CD14-positive monocyte (primary cell): ENCODE measurements at regions not wholly inside any gene's neighbourhood (a gene's known extent, or its start where the extent isn't known, plus 50 kb on each side); places are given as distances from the start of the nearest gene placed in this dataset.

ENCODE experiments used
- DNase-seq, 3 donors: peaks; one replicate each; pipeline ENCODE4 v3.0.0-alpha.2; 2011 to 2022
- H2AFZ ChIP-seq: 2 replicates; pipeline ENCODE4 v1.6.0; 2012; ENCODE audit warnings: mild to moderate bottlenecking, low read depth, low read length, inconsistent platforms; ENCODE audit not compliant: insufficient read depth, poor library complexity, severe bottlenecking
- H3K27ac ChIP-seq, 2 donors: 1 replicate in 1 of 2; 2 replicates in 1 of 2; pipeline ENCODE4 v1.5.1; 2012 to 2013; ENCODE audit warnings: low read length in 2 of 2, control low read depth in 1 of 2, inconsistent platforms in 1 of 2, low read depth in 1 of 2, mild to moderate bottlenecking in 1 of 2
- H3K27me3 ChIP-seq, 2 donors: one replicate each; pipeline versions ENCODE4 v1.6.0 to v1.6.1; 2011 to 2013; ENCODE audit warnings: low read length in 2 of 2; ENCODE audit not compliant: control insufficient read depth in 2 of 2, insufficient read depth in 2 of 2
- H3K36me3 ChIP-seq, 2 donors: replicated peaks in 1 of 2; 1 replicate in 1 of 2; 2 replicates in 1 of 2; pipeline versions ENCODE4 v1.5.1 to v1.6.1; 2012 to 2013; ENCODE audit warnings: low read length in 2 of 2, control low read depth in 1 of 2, inconsistent platforms in 1 of 2, mild to moderate bottlenecking in 1 of 2; ENCODE audit not compliant: insufficient read depth in 2 of 2, control insufficient read depth in 1 of 2
- H3K4me1 ChIP-seq, 2 donors: 1 replicate in 1 of 2; 2 replicates in 1 of 2; pipeline versions ENCODE4 v1.5.1 to v1.6.1; 2012 to 2013; ENCODE audit warnings: low read length in 2 of 2, control low read depth in 1 of 2, inconsistent platforms in 1 of 2, mild to moderate bottlenecking in 1 of 2, moderate library complexity in 1 of 2; ENCODE audit not compliant: insufficient read depth in 2 of 2, control insufficient read depth in 1 of 2
- H3K4me2 ChIP-seq: replicated peaks from 2 replicates; pipeline ENCODE3; 2012; ENCODE audit warnings: low read length, moderate library complexity, mild to moderate bottlenecking; ENCODE audit not compliant: poor library complexity, severe bottlenecking; ENCODE audit errors: extremely low read depth
- H3K4me3 ChIP-seq, 3 experiments: fragments of 200-600 bp in 1 of 3; sonication (generic) in 1 of 3; replicated peaks in 1 of 3; 1 replicate in 2 of 3; 2 replicates in 1 of 3; pipeline ENCODE4 v1.5.1; 2011 to 2013; ENCODE audit warnings: low read length in 3 of 3, mild to moderate bottlenecking in 3 of 3, control low read depth in 2 of 3, low read depth in 2 of 3, inconsistent platforms in 1 of 3, moderate library complexity in 1 of 3
- H3K79me2 ChIP-seq: 2 replicates; pipeline ENCODE4 v1.6.0; 2012; ENCODE audit warnings: mild to moderate bottlenecking, control low read depth, inconsistent platforms, low read length, moderate library complexity; ENCODE audit not compliant: insufficient read depth
- H3K9ac ChIP-seq: 2 replicates; pipeline ENCODE4 v1.6.0; 2017; ENCODE audit warnings: low read length, mild to moderate bottlenecking; ENCODE audit not compliant: insufficient read depth, poor library complexity, severe bottlenecking
- H3K9me3 ChIP-seq, 2 donors: replicated peaks in 1 of 2; 1 replicate in 1 of 2; 2 replicates in 1 of 2; pipeline versions ENCODE4 v1.5.1 to v1.6.1; 2012 to 2013; ENCODE audit warnings: low read length in 2 of 2, control low read depth in 1 of 2; ENCODE audit not compliant: control insufficient read depth in 1 of 2, insufficient read depth in 1 of 2
- H4K20me1 ChIP-seq: 2 replicates; pipeline ENCODE4 v1.6.0; 2012; ENCODE audit warnings: mild to moderate bottlenecking, low read length, control low read depth, moderate library complexity; ENCODE audit not compliant: insufficient read depth
- H3K27ac Mint-ChIP-seq, 7 donors: one replicate each; pipeline ENCODE4 v1.8.0; 2020; ENCODE audit warnings: mild to moderate bottlenecking in 7 of 7, mixed read lengths in 7 of 7, moderate library complexity in 6 of 7, inconsistent platforms in 2 of 7
- H3K27me3 Mint-ChIP-seq, 3 donors: one replicate each; pipeline ENCODE4 v1.8.0; 2021 to 2022; ENCODE audit warnings: low read depth in 3 of 3, mild to moderate bottlenecking in 3 of 3, mixed read lengths in 3 of 3, moderate library complexity in 3 of 3, inconsistent platforms in 1 of 3
- H3K36me3 Mint-ChIP-seq, 2 donors: one replicate each; pipeline ENCODE4 v1.8.0; 2020; ENCODE audit warnings: mixed read lengths in 2 of 2, inconsistent platforms in 1 of 2, mild to moderate bottlenecking in 1 of 2
- H3K4me1 Mint-ChIP-seq: one replicate; pipeline ENCODE4 v1.8.0; 2020; ENCODE audit warnings: mild to moderate bottlenecking, mixed read lengths
- H3K4me3 Mint-ChIP-seq, 2 donors: one replicate each; pipeline ENCODE4 v1.8.0; 2020; ENCODE audit warnings: mild to moderate bottlenecking in 2 of 2, mixed read lengths in 2 of 2, moderate library complexity in 1 of 2
- H3K9me3 Mint-ChIP-seq, 7 donors: one replicate each; pipeline ENCODE4 v1.8.0; 2020 to 2022; ENCODE audit warnings: mixed read lengths in 7 of 7, mild to moderate bottlenecking in 6 of 7, moderate library complexity in 6 of 7, inconsistent platforms in 2 of 7
- WGBS: methylation state at CpG from one replicate; pipeline ENCODE4 v1.1.5; 2013; ENCODE audit warnings: missing lambda C conversion rate; ENCODE audit not compliant: insufficient coverage; 5-methylcytosine and 5-hydroxymethylcytosine counted together
- intact Hi-C, 2 donors: fragments of 100-400 bp; cut with micrococcal nuclease; formaldehyde crosslinking; loops; one replicate each; pipeline versions ENCODE4 v1.15.0 to v1.15.1; 2023
- TF ChIP-seq, protein P1 (sequence below): fragments of 200-600 bp; IDR thresholded peaks from one replicate; pipeline ENCODE4 v1.8.0; 2022; ENCODE audit warnings: antibody characterized with exemption, mild to moderate bottlenecking

DNA sequence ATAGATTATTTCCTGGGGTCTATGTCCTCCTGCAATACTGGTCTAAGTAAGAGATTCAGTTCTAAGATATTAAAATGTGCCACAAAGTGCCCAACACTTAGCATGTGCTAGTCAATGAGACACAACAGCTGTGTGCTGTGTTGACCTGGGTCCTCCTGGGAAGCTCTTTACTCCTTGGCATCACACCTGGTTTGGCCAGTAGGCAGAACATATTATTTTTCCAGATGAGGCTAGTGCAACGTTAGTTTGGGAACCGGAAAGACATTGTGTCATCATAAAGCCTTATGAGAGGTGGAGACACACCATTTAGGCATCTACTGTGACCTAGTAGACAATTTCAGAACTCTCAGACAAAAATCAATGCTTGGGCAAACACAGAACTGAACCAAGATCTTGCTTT, 197.8 kb downstream of the MID1IP1 start:
- H3K4me3 Mint-ChIP-seq = no peak overlapping the region
- Histone ChIP-seq H2AFZ (no peak overlapping the region), H3K4me3 (no peak overlapping the region), H3K79me2 (no peaks in the 10 kb centered on the region), H3K9ac (no peak overlapping the region), H4K20me1 (no peaks in the 10 kb centered on the region), H3K27me3 (no peaks in the 10 kb centered on the region), H3K4me1 (no peaks in the 10 kb centered on the region), H3K4me2 (no peak overlapping the region), H3K27ac (no peak overlapping the region), H3K36me3 (no peaks in the 10 kb centered on the region), H3K9me3 (no peaks in the 10 kb centered on the region)
- H3K36me3 Mint-ChIP-seq = no peaks in the 10 kb centered on the region
- WGBS = no CpG with 5 or more reads among the region's 2 CpGs
- TF ChIP-seq, protein P1, sequence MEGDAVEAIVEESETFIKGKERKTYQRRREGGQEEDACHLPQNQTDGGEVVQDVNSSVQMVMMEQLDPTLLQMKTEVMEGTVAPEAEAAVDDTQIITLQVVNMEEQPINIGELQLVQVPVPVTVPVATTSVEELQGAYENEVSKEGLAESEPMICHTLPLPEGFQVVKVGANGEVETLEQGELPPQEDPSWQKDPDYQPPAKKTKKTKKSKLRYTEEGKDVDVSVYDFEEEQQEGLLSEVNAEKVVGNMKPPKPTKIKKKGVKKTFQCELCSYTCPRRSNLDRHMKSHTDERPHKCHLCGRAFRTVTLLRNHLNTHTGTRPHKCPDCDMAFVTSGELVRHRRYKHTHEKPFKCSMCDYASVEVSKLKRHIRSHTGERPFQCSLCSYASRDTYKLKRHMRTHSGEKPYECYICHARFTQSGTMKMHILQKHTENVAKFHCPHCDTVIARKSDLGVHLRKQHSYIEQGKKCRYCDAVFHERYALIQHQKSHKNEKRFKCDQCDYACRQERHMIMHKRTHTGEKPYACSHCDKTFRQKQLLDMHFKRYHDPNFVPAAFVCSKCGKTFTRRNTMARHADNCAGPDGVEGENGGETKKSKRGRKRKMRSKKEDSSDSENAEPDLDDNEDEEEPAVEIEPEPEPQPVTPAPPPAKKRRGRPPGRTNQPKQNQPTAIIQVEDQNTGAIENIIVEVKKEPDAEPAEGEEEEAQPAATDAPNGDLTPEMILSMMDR = no peak
- H3K4me1 Mint-ChIP-seq = peaks cover 5% of the 10 kb centered on the region
- DNase-seq = no peak
- peaks cover 0 to 4% (median 2%) of the 10 kb centered on the region in 7 donors for H3K9me3 Mint-ChIP-seq
- H3K27me3 Mint-ChIP-seq = peaks cover 0 to 2% (median 0%) of the 10 kb centered on the region in 3 donors
- intact Hi-C loops = no loop called here
- no peak overlapping the region for H3K27ac Mint-ChIP-seq

DNA sequence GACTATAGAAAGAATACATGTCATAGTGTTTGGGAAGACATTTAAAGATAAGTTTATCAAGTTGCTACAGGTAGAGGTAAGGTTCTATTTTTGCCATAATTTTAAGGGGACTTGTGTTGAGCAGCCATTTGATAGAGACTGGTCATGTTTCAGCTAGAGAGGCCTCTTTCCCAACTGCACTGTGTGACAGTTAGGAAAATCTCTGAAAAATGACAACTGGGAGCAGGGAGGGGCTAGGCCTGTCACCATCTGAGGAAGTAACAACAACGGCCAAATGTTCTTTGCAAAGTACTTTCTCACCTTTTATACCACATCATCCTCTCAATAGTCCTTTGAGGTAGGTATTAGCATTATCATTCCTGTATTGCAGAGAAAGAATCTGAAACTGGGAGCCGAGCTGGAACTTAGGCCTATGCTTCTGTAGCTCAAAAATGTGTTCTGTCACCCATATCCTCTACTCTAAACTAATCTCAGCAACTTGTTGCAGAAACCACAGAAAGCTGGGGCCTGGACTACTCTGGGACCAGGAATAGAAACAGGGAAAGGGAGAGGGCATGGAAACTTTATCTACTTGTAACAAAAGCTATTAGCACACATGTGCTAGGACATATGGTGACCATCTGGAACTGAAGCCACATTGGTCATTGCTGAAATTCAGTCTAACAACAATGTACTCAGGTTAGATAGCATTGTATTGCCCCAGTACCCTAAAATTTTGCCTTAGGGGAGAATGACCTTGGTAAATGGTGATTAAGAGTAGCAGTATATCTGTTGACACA, 198.9 kb downstream of the MID1IP1 start:
- H3K36me3 Mint-ChIP-seq = no peaks in the 10 kb centered on the region
- peaks cover 5% of the 10 kb centered on the region for H3K4me1 Mint-ChIP-seq
- WGBS = no CpG with 5 or more reads among the region's 2 CpGs
- no peak for DNase-seq
- intact Hi-C loops = no loop called here
- no peaks in the 10 kb centered on the region for H4K20me1 ChIP-seq
- H3K9me3 Mint-ChIP-seq = peaks cover 0 to 4% (median 2%) of the 10 kb centered on the region in 7 donors
- H3K36me3 ChIP-seq = no peaks in the 10 kb centered on the region
- H3K9ac ChIP-seq = no peak overlapping the region
- H3K27ac ChIP-seq = no peak overlapping the region
- no peaks in the 10 kb centered on the region for H3K9me3 ChIP-seq
- H2AFZ ChIP-seq = no peak overlapping the region
- TF ChIP-seq, protein P1 = no peak
- H3K4me3 ChIP-seq = no peak overlapping the region
- H3K4me1 ChIP-seq = no peaks in the 10 kb centered on the region
- peaks cover 0 to 2% (median 0%) of the 10 kb centered on the region in 3 donors for H3K27me3 Mint-ChIP-seq
- H3K27me3 ChIP-seq = no peaks in the 10 kb centered on the region
- no peak overlapping the region for H3K4me3 Mint-ChIP-seq
- no peaks in the 10 kb centered on the region for H3K79me2 ChIP-seq
- H3K27ac Mint-ChIP-seq = no peak overlapping the region
- no peak overlapping the region for H3K4me2 ChIP-seq
